ENCODE measurements at regions not wholly inside any gene's neighbourhood (a gene's known extent, or its start where the extent isn't known, plus 50 kb on each side); places are given as distances from the start of the nearest gene placed in this dataset.

DNA sequence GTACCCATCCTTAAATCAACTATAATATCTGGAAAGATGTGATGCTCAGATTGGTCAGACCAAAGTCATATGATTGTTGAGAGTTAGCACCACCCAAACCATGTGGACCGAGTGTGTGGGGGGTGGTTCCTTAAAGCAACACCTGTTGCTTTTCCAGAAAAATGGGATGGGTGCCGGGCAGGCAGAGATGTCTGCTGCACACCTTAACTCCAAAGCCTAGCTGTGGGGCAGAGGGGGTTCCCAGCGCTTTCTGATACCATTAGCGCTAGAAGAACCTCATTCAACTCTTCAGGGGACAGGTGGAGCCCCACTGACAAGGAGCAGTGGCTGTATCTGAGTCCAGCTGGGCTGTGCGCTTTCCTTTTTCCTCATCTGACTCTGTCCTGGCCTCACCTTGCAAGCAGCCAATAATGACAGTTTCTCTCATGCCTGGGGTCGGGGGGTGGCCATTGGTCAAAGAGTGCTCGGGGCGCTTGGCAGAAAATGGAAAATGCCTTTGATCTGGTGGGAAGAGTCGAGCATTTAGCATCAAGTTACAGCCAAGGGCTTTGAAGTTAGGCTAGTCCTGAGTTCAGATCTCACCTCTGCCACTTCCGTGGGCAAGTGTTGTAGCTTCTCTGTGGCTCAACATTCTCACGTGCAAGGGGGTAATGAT is 82.6 kb downstream of the IRX3 start:
- Histone ChIP-seq H3K9me1 (replicated peaks; ENCODE audit: control insufficient read depth, extremely low read depth, insufficient read depth, low read length) (no peaks in the 10 kb centered on the region), H3K4me2 (ENCODE audit: insufficient read depth, low read length) (no peak overlapping the region), H3K27ac (ENCODE audit: insufficient read depth, low read depth, low read length) (no peak overlapping the region), H3K36me3 (ENCODE audit: control insufficient read depth in 2 of 2, extremely low read depth in 1 of 2, insufficient read depth in 2 of 2, low read length in 2 of 2) (no peaks in the 10 kb centered on the region), H3K27me3 (ENCODE audit: control insufficient read depth in 2 of 2, insufficient read depth in 2 of 2, low read length in 2 of 2) (no peaks in the 10 kb centered on the region), H3K9ac (replicated peaks; ENCODE audit: extremely low read depth, insufficient read depth, low read length) (no peak overlapping the region), H3K9me3 (replicated peaks; ENCODE audit: control insufficient read depth, insufficient read depth, low read length) (no peaks in the 10 kb centered on the region), H4K20me1 (replicated peaks; ENCODE audit: control insufficient read depth, extremely low read depth, insufficient read depth, low read length) (no peaks in the 10 kb centered on the region), H3K4me1 (ENCODE audit: control insufficient read depth, extremely low read depth, insufficient read depth, low read length) (no peaks in the 10 kb centered on the region), H3K4me3 (replicated peaks in 1 of 3; ENCODE audit: insufficient read depth in 1 of 3, low read depth in 1 of 3, low read length in 3 of 3) (no peak overlapping the region), H2AFZ (ENCODE audit: low read depth, low read length) (no peak overlapping the region), H3K79me2 (ENCODE audit: control insufficient read depth, insufficient read depth, low read length) (no peaks in the 10 kb centered on the region)
- no TSS peak for BruUV-seq (replicated peaks)
- TF ChIP-seq JUN (IDR thresholded peaks at IDR 0.05; ENCODE audit: borderline replicate concordance, insufficient read depth, insufficient read length, low read depth) (no peak), POLR2A (IDR thresholded peaks at IDR 0.05; ENCODE audit: low read depth, low read length) (no peak), EZH2 (IDR thresholded peaks at IDR 0.05; ENCODE audit: borderline replicate concordance, low read depth, low read length, severe bottlenecking) (no peak), MYC (IDR thresholded peaks at IDR 0.05; ENCODE audit: low read depth, low read length) (no peak), GATA2 (IDR thresholded peaks at IDR 0.05; ENCODE audit: insufficient read depth, insufficient read length, low read depth, low read length) (no peak), POLR2AphosphoS5 (IDR thresholded peaks at IDR 0.05; ENCODE audit: insufficient read depth, low read depth, low read length) (no peak)
- TF ChIP-seq, protein P1, sequence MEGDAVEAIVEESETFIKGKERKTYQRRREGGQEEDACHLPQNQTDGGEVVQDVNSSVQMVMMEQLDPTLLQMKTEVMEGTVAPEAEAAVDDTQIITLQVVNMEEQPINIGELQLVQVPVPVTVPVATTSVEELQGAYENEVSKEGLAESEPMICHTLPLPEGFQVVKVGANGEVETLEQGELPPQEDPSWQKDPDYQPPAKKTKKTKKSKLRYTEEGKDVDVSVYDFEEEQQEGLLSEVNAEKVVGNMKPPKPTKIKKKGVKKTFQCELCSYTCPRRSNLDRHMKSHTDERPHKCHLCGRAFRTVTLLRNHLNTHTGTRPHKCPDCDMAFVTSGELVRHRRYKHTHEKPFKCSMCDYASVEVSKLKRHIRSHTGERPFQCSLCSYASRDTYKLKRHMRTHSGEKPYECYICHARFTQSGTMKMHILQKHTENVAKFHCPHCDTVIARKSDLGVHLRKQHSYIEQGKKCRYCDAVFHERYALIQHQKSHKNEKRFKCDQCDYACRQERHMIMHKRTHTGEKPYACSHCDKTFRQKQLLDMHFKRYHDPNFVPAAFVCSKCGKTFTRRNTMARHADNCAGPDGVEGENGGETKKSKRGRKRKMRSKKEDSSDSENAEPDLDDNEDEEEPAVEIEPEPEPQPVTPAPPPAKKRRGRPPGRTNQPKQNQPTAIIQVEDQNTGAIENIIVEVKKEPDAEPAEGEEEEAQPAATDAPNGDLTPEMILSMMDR (IDR thresholded peaks at IDR 0.05; ENCODE audit: extremely low read depth in 1 of 2, insufficient read depth in 1 of 2, low read depth in 1 of 2, low read length in 2 of 2), result no peak
- TF ChIP-seq, protein P2, sequence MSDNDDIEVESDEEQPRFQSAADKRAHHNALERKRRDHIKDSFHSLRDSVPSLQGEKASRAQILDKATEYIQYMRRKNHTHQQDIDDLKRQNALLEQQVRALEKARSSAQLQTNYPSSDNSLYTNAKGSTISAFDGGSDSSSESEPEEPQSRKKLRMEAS (IDR thresholded peaks at IDR 0.05; ENCODE audit: insufficient read depth, insufficient read length), result no peak
- FAIRE-seq (no peak), DNase-seq (ENCODE audit: low read depth, low spot score) (no peak)
- POLR2A ChIA-PET, result no interaction called here
- CTCF ChIA-PET, result interaction anchor here (1.2 kb wide), 1 partner anchor 26 kb away, joined by 3 read pairs; no protein-coding TSS in a partner anchor
- dilution Hi-C loops (cut with MboI; ENCODE audit: extremely low pct_ligation_motif_present, low sequenced_read_pairs) (no loop called here), intact Hi-C loops (cut with micrococcal nuclease) (loop anchor here (1.0 kb wide), 1 partner anchor 22 kb away; no protein-coding TSS in a partner anchor)

Measured in endothelial cell of umbilical vein (primary cell).